GM19397 (cell line): ENCODE measurements at regions not wholly inside any gene's neighbourhood (a gene's known extent, or its start where the extent isn't known, plus 50 kb on each side); places are given as distances from the start of the nearest gene placed in this dataset.

Experiments
- ATAC-seq: cut with Tn5 transposase; IDR thresholded peaks from one replicate; pipeline ENCODE4 v1.9.1; 2021; ENCODE audit warnings: mild to moderate bottlenecking, moderate library complexity; ENCODE audit not compliant: unreplicated experiment

GRCh38 chr4:180698550-180699195, 1544.5 kb upstream of the TENM3 start:
- ATAC-seq, result no peak

GRCh38 chr4:180706766-180707165, 1536.4 kb upstream of the TENM3 start:
- no peak for ATAC-seq

- ATAC-seq, result no peak
These were observed 1532.4 kb upstream of the TENM3 start for GRCh38 chr4:180710628-180711337.

GRCh38 chr4:180717451-180718033, 1525.7 kb upstream of the TENM3 start:
- ATAC-seq, result no peak

GRCh38 chr4:180721356-180721755, 1521.8 kb upstream of the TENM3 start:
- ATAC-seq, result no peak

GRCh38 chr4:180726611-180727010, 1516.6 kb upstream of the TENM3 start:
- no peak for ATAC-seq

GRCh38 chr4:180727478-180727877, 1515.7 kb upstream of the TENM3 start:
- ATAC-seq, result no peak

GRCh38 chr4:180734753-180735432, 1508.3 kb upstream of the TENM3 start:
- ATAC-seq, result no peak

- ATAC-seq, result no peak
These were observed 1501.5 kb upstream of the TENM3 start for GRCh38 chr4:180741703-180742102.

- no peak for ATAC-seq
These were observed 1498.2 kb upstream of the TENM3 start for GRCh38 chr4:180745019-180745418.

GRCh38 chr4:180751009-180751408, 1492.2 kb upstream of the TENM3 start:
- ATAC-seq, result no peak

- no peak for ATAC-seq
These were observed 1485.3 kb upstream of the TENM3 start for GRCh38 chr4:180757927-180758326.

- no peak for ATAC-seq
These were observed 1477.2 kb upstream of the TENM3 start for GRCh38 chr4:180766045-180766444.

GRCh38 chr4:180766944-180767729, 1476.1 kb upstream of the TENM3 start:
- no peak for ATAC-seq

GRCh38 chr4:180768610-180769009, 1474.6 kb upstream of the TENM3 start:
- no peak for ATAC-seq

- ATAC-seq, result no peak
These were observed 1473.4 kb upstream of the TENM3 start for GRCh38 chr4:180769791-180770190.

- no peak for ATAC-seq
These were observed 1472.9 kb upstream of the TENM3 start for GRCh38 chr4:180770265-180770664.

- ATAC-seq, result no peak
These were observed 1458.3 kb upstream of the TENM3 start for GRCh38 chr4:180784940-180785339.

GRCh38 chr4:180788729-180789128, 1454.5 kb upstream of the TENM3 start:
- no peak for ATAC-seq

- no peak for ATAC-seq
These were observed 1453.3 kb upstream of the TENM3 start for GRCh38 chr4:180789929-180790328.

- no peak for ATAC-seq
These were observed 1452.7 kb upstream of the TENM3 start for GRCh38 chr4:180790471-180790870.
